H1 (cell line): ENCODE measurements at regions not wholly inside any gene's neighbourhood (a gene's known extent, or its start where the extent isn't known, plus 50 kb on each side); places are given as distances from the start of the nearest gene placed in this dataset.

ENCODE experiments used
- CTCF ChIA-PET: fragments of 300-600 bp; sonication (Branson Sonifier 250); formaldehyde crosslinking; loops from one replicate; lab custom pipeline; 2021; ENCODE audit not compliant: partially characterized antibody; lab: Charles Lee
- POLR2A ChIA-PET: fragments of 300-600 bp; sonication (Branson Sonifier 250); formaldehyde crosslinking; loops from one replicate; lab custom pipeline; 2021; ENCODE audit warnings: inconsistent platforms; ENCODE audit not compliant: partially characterized antibody; lab: Charles Lee
- DNase-seq, 2 experiments: peaks; one replicate each; pipeline versions ENCODE4 v3.0.0 to v3.0.0-alpha.2; 2010 to 2022; ENCODE audit warnings: low spot score in 2 of 2, low read depth in 1 of 2, mixed read lengths in 1 of 2
- FAIRE-seq: peaks from 2 replicates; lab custom pipeline; 2011; peaks lifted over from hg19 to GRCh38; lab: Jason Lieb, UNC
- H2AFZ ChIP-seq: 2 replicates; pipeline ENCODE4 v1.8.1; 2012; ENCODE audit warnings: low read length, inconsistent platforms
- H2AK5ac ChIP-seq: 2 replicates; pipeline ENCODE4 v1.6.1; 2013; ENCODE audit warnings: low read depth, low read length
- H2BK120ac ChIP-seq: replicated peaks from 2 replicates; pipeline ENCODE3; 2013; ENCODE audit warnings: low read depth, low read length, inconsistent platforms
- H2BK12ac ChIP-seq: 2 replicates; pipeline ENCODE4 v1.6.1; 2013; ENCODE audit warnings: low read depth, low read length
- H2BK15ac ChIP-seq: 2 replicates; pipeline ENCODE4 v1.6.1; 2013; ENCODE audit warnings: low read length
- H2BK20ac ChIP-seq: 2 replicates; pipeline ENCODE4 v1.6.1; 2013; ENCODE audit warnings: low read length
- H2BK5ac ChIP-seq: 2 replicates; pipeline ENCODE4 v1.6.1; 2013; ENCODE audit warnings: low read depth, low read length
- H3K14ac ChIP-seq: 2 replicates; pipeline ENCODE4 v1.6.1; 2013; ENCODE audit warnings: inconsistent platforms; ENCODE audit not compliant: insufficient read length
- H3K18ac ChIP-seq: 2 replicates; pipeline ENCODE4 v1.6.1; 2013; ENCODE audit warnings: low read length; ENCODE audit errors: extremely low read depth
- H3K23ac ChIP-seq: 2 replicates; pipeline ENCODE4 v1.6.1; 2013; ENCODE audit warnings: inconsistent platforms; ENCODE audit not compliant: insufficient read length
- H3K23me2 ChIP-seq: 2 replicates; pipeline ENCODE4 v1.6.1; 2013; ENCODE audit warnings: low read depth, low read length
- H3K27ac ChIP-seq: 2 replicates; pipeline ENCODE4 v1.6.1; 2011; ENCODE audit warnings: low read depth, low read length, inconsistent platforms
- H3K27me3 ChIP-seq, 4 experiments: replicated peaks in 1 of 4; 1 replicate in 1 of 4; 2 replicates in 3 of 4; pipeline versions ENCODE4 v1.6.1 to v1.8.1; 2011 to 2013; ENCODE audit warnings: low read length in 3 of 4, mild to moderate bottlenecking in 3 of 4, inconsistent platforms in 2 of 4, mixed read lengths in 2 of 4, moderate library complexity in 1 of 4; ENCODE audit not compliant: control insufficient read depth in 3 of 4, insufficient read depth in 3 of 4; ENCODE audit errors: extremely low read depth in 1 of 4
- H3K36me3 ChIP-seq, 4 experiments: 2 replicates each; pipeline versions ENCODE4 v1.6.1 to v1.8.1; 2011 to 2013; ENCODE audit warnings: mild to moderate bottlenecking in 4 of 4, low read length in 3 of 4, moderate library complexity in 2 of 4, control low read depth in 1 of 4, inconsistent platforms in 1 of 4; ENCODE audit not compliant: insufficient read depth in 4 of 4, control insufficient read depth in 2 of 4
- H3K4ac ChIP-seq: replicated peaks from 2 replicates; pipeline ENCODE3; 2013; ENCODE audit warnings: low read length, low read depth, mixed read lengths, inconsistent platforms; ENCODE audit not compliant: insufficient read length
- H3K4me1 ChIP-seq, 4 experiments: replicated peaks in 1 of 4; 1 replicate in 1 of 4; 2 replicates in 3 of 4; pipeline versions ENCODE4 v1.6.1 to v1.8.1; 2011 to 2013; ENCODE audit warnings: low read length in 3 of 4, inconsistent platforms in 2 of 4, mixed read lengths in 1 of 4; ENCODE audit not compliant: insufficient read depth in 4 of 4, control insufficient read depth in 3 of 4
- H3K4me2 ChIP-seq, 2 experiments: 2 replicates each; pipeline versions ENCODE4 v1.6.1 to v1.8.1; 2011 to 2013; ENCODE audit warnings: low read depth in 2 of 2, low read length in 2 of 2, control low read depth in 1 of 2, inconsistent platforms in 1 of 2, mild to moderate bottlenecking in 1 of 2; ENCODE audit not compliant: insufficient read depth in 1 of 2
- H3K4me3 ChIP-seq, 4 experiments: fragments of 200-600, 300-600 bp in 1 of 4; sonication (generic), shearing (Covaris generic), sonication (Bioruptor Twin) in 1 of 4; 2 replicates each; pipeline versions ENCODE4 v1.5.1 to v1.8.1; 2011 to 2016; ENCODE audit warnings: low read length in 4 of 4, low read depth in 3 of 4, control low read depth in 2 of 4, inconsistent platforms in 2 of 4, mild to moderate bottlenecking in 2 of 4, mixed read lengths in 1 of 4, moderate library complexity in 1 of 4; ENCODE audit not compliant: insufficient read depth in 2 of 4; ENCODE audit errors: extremely low read depth in 1 of 4
- H3K56ac ChIP-seq: replicated peaks from 2 replicates; pipeline ENCODE3; 2013; ENCODE audit warnings: low read depth, mild to moderate bottlenecking, mixed read lengths, low read length, inconsistent platforms; ENCODE audit not compliant: insufficient read length
- H3K79me1 ChIP-seq: 2 replicates; pipeline ENCODE4 v1.6.1; 2013; ENCODE audit warnings: low read depth, low read length, control low read depth
- H3K79me2 ChIP-seq, 2 experiments: 2 replicates each; pipeline versions ENCODE4 v1.6.1 to v1.8.1; 2012 to 2013; ENCODE audit warnings: low read length in 2 of 2, mild to moderate bottlenecking in 2 of 2, inconsistent platforms in 1 of 2; ENCODE audit not compliant: insufficient read depth in 2 of 2, control insufficient read depth in 1 of 2
- H3K9ac ChIP-seq, 4 experiments: replicated peaks in 1 of 4; 1 replicate in 1 of 4; 2 replicates in 3 of 4; pipeline versions ENCODE4 v1.6.1 to v1.8.1; 2011 to 2013; ENCODE audit warnings: low read depth in 3 of 4, low read length in 3 of 4, control low read depth in 2 of 4, mild to moderate bottlenecking in 2 of 4, moderate library complexity in 2 of 4, inconsistent platforms in 1 of 4; ENCODE audit errors: extremely low read depth in 1 of 4
- H3K9me3 ChIP-seq, 2 experiments: 2 replicates each; pipeline versions ENCODE4 v1.6.1 to v1.8.1; 2012 to 2013; ENCODE audit warnings: mild to moderate bottlenecking in 2 of 2, moderate library complexity in 2 of 2, control low read depth in 1 of 2, inconsistent platforms in 1 of 2, low read depth in 1 of 2, low read length in 1 of 2, mixed read lengths in 1 of 2; ENCODE audit not compliant: insufficient read depth in 2 of 2
- H4K20me1 ChIP-seq, 2 experiments: replicated peaks in 1 of 2; 2 replicates each; pipeline versions ENCODE3 to v1.8.1; 2011 to 2013; ENCODE audit warnings: inconsistent platforms in 2 of 2, low read length in 2 of 2, mild to moderate bottlenecking in 1 of 2; ENCODE audit not compliant: insufficient read depth in 2 of 2, control insufficient read depth in 1 of 2
- H4K5ac ChIP-seq: 2 replicates; pipeline ENCODE4 v1.6.1; 2013; ENCODE audit warnings: low read length, low read depth, mixed read lengths, inconsistent platforms; ENCODE audit not compliant: insufficient read length
- H4K8ac ChIP-seq: 2 replicates; pipeline ENCODE4 v1.8.0; 2013; ENCODE audit warnings: mild to moderate bottlenecking, moderate library complexity, low read length, inconsistent platforms; ENCODE audit not compliant: insufficient read depth; ENCODE audit errors: extremely low read depth
- H4K91ac ChIP-seq: replicated peaks from 2 replicates; pipeline ENCODE3; 2013; ENCODE audit warnings: low read length, mixed read lengths, inconsistent platforms; ENCODE audit not compliant: insufficient read length
- CBX5 ChIP-seq: fragments of 300-800, 300-1000 bp; sonication (generic); IDR thresholded peaks from 2 replicates; pipeline ENCODE4 v1.7.1; 2016; ENCODE audit warnings: antibody characterized with exemption, low read length, low read depth
- MAFK ChIP-seq: IDR thresholded peaks from 2 replicates; pipeline ENCODE4 v1.6.1; 2012; ENCODE audit warnings: low read depth, mild to moderate bottlenecking, improper control_type of control experiment, low read length
- WGBS, 2 experiments: shearing (Covaris generic) in 1 of 2; methylation state at CpG; one replicate each; pipeline versions ENCODE4 v1.1.6 to v1.1.7; 2013 to 2015; ENCODE audit warnings: low lambda C conversion rate in 2 of 2, mixed read lengths in 2 of 2, inconsistent platforms in 1 of 2, low coverage in 1 of 2, missing lambda C conversion rate in 1 of 2; ENCODE audit not compliant: insufficient replicate concordance in 2 of 2, insufficient coverage in 1 of 2, insufficient read length in 1 of 2; ENCODE audit errors: extremely low coverage in 1 of 2, missing lambda C conversion rate in 1 of 2; 5-methylcytosine and 5-hydroxymethylcytosine counted together

DNA sequence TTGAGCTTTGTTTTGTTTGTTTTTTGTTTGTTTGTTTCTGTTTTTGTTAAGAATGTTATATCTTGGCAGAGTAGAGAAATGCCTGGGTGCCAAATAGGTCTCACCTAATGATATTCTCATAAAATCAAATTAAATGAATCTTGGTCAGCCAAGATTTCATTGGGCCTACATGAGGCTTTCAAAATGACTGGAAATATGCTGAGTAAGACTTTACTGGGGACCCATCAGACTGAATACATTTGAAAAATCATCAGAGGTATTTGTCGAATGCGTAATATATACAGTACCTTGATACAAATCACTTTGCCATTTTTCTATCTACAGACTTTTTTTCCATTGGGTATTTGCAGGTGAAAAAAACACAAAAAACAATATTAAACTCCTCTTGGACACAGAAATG lies 480.8 kb downstream of the CDH2 start:
- no peak for FAIRE-seq
- Histone ChIP-seq H3K4me3 (no peak overlapping the region), H4K5ac (no peak overlapping the region)

More for the DNA sequence above, 480.8 kb downstream of the CDH2 start:
- Histone ChIP-seq H3K9me3 (no peaks in the 10 kb centered on the region), H3K23me2 (no peaks in the 10 kb centered on the region), H3K79me1 (no peaks in the 10 kb centered on the region), H3K36me3 (no peaks in the 10 kb centered on the region), H3K79me2 (no peaks in the 10 kb centered on the region), H2BK120ac (no peak overlapping the region), H2BK20ac (no peak overlapping the region), H3K14ac (no peak overlapping the region), H4K8ac (no peak overlapping the region), H3K4me1 (0 out of 7 replicates have a peak, but pooled peaks cover 0 to 3% (median under 1%) of the 10 kb centered on the region in 4 experiments), H3K9ac (no peak overlapping the region), H3K4ac (no peak overlapping the region), H3K27me3 (no peaks in the 10 kb centered on the region), H3K4me2 (no peak overlapping the region), H3K27ac (no peak overlapping the region), H3K18ac (no peak overlapping the region), H4K20me1 (no peaks in the 10 kb centered on the region), H3K23ac (no peak overlapping the region), H2BK15ac (no peak overlapping the region), H2AK5ac (no peak overlapping the region), H2BK12ac (no peak overlapping the region), H3K56ac (no peak overlapping the region), H2AFZ (no peak overlapping the region), H4K91ac (no peak overlapping the region), H2BK5ac (no peak overlapping the region)
- ChIA-PET POLR2A (no interaction called here), CTCF (interaction anchor here (1.4 to 2.9 kb wide), 2 partner anchors 9 to 55 kb away, joined by 4 to 15 read pairs; no protein-coding TSS in a partner anchor)
- TF ChIP-seq CBX5 (no peak), MAFK (peak; percentile 59; the same call in 1 of the 2 replicates)
- WGBS, 2 experiments: 93% methylated on average over 2 of the region's 2 CpGs; no CpG with 5 or more reads in 1 of the 2 experiments
- DNase-seq: no peak
